GM12875 (cell line): ENCODE measurements at regions not wholly inside any gene's neighbourhood (a gene's known extent, or its start where the extent isn't known, plus 50 kb on each side); places are given as distances from the start of the nearest gene placed in this dataset.

Experiments used
- H3K4me3 ChIP-seq: one replicate; pipeline ENCODE4 v1.5.1; 2011; ENCODE audit warnings: low read depth, low read length, control low read depth
- TF ChIP-seq, protein P1 (sequence below): IDR thresholded peaks from 2 replicates; pipeline ENCODE4 v1.5.1; 2011; ENCODE audit warnings: low read depth, mild to moderate bottlenecking, control low read depth, inconsistent platforms, low read length, moderate library complexity, borderline replicate concordance; ENCODE audit not compliant: insufficient read depth

DNA sequence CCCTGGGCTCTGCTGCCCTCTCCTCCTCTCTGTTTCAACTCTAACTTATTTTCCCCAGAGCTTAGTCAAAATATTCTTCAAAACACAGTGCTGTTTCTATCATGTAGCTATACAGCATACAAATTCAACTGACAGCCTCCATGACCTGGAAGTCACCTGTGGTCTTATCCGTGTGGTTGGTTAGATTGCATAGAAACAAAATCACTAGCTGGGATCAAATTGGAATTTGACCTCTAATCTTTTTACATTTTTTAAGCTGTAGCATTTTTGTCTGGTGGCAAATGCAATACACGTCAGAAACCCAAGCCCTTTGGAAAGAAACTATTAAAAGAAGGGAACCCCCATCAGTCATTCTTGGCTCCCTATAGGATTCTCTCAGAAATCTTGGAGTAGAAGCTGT is 57.3 kb downstream of the ABCC12 start:
- no peak overlapping the region for H3K4me3 ChIP-seq
- TF ChIP-seq, protein P1, sequence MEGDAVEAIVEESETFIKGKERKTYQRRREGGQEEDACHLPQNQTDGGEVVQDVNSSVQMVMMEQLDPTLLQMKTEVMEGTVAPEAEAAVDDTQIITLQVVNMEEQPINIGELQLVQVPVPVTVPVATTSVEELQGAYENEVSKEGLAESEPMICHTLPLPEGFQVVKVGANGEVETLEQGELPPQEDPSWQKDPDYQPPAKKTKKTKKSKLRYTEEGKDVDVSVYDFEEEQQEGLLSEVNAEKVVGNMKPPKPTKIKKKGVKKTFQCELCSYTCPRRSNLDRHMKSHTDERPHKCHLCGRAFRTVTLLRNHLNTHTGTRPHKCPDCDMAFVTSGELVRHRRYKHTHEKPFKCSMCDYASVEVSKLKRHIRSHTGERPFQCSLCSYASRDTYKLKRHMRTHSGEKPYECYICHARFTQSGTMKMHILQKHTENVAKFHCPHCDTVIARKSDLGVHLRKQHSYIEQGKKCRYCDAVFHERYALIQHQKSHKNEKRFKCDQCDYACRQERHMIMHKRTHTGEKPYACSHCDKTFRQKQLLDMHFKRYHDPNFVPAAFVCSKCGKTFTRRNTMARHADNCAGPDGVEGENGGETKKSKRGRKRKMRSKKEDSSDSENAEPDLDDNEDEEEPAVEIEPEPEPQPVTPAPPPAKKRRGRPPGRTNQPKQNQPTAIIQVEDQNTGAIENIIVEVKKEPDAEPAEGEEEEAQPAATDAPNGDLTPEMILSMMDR, result no peak

DNA sequence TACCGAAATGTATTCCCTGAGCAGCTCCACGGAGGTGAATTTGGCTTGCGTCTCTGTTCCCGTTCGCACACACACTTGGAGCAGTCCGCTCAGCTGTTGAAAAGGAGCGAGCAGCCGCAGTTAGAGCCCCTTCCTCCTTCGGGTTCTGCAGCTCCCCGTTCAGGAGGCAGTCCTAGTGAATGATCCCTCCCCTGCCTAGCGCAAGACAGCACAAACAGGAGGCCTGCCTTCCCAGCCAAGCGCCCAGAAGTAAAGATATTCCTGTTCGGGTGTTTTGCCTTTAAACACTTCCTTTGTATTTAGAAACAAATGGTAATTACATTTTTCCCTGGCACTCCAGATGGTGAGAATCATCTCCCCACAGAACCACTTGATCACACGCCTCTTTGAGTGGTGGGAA is 64.7 kb downstream of the ABCC12 start:
- TF ChIP-seq, protein P1, result no peak

DNA sequence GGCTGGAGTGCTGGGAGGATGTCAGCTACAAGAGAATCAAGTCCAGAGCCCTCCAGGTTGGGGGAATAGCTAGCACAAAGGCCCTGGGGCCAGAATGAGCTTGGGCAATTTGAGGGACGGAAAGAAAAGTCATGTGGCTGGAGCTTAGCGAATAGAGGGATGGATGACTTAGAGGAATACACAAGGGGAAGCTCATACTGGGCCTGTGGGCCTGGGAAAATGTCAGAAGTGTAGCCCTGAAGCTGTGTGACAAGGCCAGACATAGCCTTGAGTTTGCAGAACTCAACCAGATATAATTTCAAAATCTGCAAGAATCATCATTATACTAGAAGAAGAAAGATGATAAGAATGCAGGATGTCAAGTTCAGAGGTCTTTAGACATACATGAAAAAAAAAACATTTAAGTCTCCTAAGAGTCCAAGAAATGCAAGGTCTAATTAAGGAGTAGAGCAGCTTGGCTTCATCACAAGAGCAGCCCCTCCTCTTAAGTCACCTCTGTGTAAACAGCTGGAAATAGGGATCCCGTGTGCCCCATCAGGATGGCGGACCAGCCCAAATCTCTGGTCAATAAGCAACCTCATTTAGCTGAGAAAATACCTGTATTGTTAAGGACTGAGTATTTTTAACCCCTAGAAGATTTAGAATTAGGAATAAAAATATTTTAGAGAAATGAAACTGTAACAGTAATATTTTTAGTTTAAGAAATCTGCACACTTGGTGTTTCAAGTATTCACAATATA is 66.6 kb downstream of the ABCC12 start:
- H3K4me3 ChIP-seq, result no peak overlapping the region
- TF ChIP-seq, protein P1, result no peak

More for the DNA sequence above, 64.7 kb downstream of the ABCC12 start:
- no peak overlapping the region for H3K4me3 ChIP-seq

DNA sequence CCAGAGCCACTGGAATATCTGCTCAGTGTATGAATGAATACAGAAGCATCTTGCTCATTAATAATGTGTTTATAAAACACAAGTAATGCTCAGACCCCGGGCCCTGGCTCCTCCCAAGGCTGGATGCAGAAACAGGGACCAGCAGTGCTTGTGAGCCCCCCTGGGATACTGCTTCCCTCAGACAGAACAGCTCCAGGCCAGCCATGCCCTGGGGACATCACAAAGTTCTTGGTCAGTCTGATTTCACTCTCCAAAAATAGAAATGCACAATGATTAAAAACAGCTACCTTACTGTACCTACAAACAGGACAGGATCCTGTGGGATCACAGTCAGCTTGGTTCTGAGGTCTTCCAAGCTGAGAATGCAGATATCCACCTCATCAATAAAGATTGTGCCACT is 68.2 kb downstream of the ABCC12 start:
- TF ChIP-seq, protein P1, result no peak

DNA sequence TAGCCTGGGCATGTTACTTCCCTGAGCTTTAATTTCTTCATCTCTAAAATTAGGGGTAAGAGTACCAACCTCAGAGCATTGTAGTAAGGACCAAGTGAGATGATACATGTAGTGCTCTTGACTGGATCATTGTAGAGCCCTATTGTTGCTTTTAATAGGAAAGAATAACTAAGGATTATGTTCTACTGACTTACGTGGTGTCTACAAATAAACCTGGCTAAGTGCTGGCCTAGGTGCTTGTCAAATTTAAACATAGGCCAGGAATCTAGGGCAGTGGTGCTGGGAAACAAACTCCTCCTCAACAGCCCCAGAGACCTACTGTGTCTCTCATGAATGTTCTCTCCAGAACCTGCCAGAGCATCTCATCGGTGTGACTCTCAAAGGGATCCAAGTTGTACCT is 69.4 kb downstream of the ABCC12 start:
- TF ChIP-seq, protein P1, result no peak
- H3K4me3 ChIP-seq, result no peak overlapping the region

More for the DNA sequence above, 68.2 kb downstream of the ABCC12 start:
- no peak overlapping the region for H3K4me3 ChIP-seq

DNA sequence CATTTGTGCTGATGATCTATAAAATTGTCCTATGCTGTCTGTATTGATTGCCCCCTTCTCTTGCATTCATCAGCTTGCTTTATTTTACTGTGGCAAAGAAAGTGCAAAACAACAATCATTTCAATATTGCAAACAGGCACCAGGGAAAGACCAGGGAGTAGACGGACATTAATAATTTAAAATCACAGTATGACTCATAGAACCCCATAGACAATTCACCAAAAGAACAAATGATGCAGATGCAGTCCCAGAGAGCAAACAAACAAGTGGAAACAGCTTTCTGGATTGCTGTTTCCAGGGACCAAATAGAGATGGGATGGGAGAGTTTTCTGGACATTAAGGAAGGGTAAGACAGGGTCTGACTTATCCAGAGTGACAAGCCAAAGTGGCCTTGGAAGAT is 70.1 kb downstream of the ABCC12 start:
- H3K4me3 ChIP-seq, result no peak overlapping the region
- TF ChIP-seq, protein P1, result no peak

DNA sequence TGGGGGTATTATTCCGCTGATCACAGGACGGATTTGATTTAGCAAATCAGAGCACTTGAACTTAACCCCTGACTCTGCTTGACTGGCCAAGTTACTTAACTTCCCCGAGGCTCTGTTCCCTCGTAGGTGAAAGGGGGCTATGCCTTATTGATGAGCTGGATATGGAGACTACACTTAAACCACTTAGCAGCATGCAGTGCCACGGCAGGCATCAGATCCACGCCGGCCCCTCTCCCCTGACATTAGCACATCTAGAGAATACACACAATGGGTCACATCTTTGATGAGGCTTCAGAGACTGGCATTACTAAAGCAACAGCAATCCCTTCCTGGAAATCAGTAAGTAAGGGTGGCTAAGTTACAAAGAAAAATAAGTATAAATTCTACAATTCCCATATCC is 71.0 kb downstream of the ABCC12 start:
- TF ChIP-seq, protein P1, result no peak
- no peak overlapping the region for H3K4me3 ChIP-seq
